Stimulated activated CD8-positive, alpha-beta memory T cell treated with anti-CD3 and anti-CD28 coated beads, Interleukin-7, amount 100 ng/mL, for 1 hour (primary cell): ENCODE measurements at regions not wholly inside any gene's neighbourhood (a gene's known extent, or its start where the extent isn't known, plus 50 kb on each side); places are given as distances from the start of the nearest gene placed in this dataset.

Experiments used
- DNase-seq, 2 donors: peaks; one replicate each; pipeline ENCODE4 v3.0.0-alpha.2; 2020; ENCODE audit warnings: low read depth in 2 of 2

- no peak for DNase-seq
Observed at GRCh38 chr3:127375151-127375930, 87.5 kb upstream of the PRR20G start.

GRCh38 chr3:127374086-127375010 lies 86.5 kb upstream of the PRR20G start:
- no peak for DNase-seq

GRCh38 chr3:127373441-127374085 lies 85.7 kb upstream of the PRR20G start:
- no peak for DNase-seq

GRCh38 chr3:127371846-127372245 lies 84.0 kb upstream of the PRR20G start:
- DNase-seq: no peak

GRCh38 chr3:127371334-127371733 lies 83.5 kb upstream of the PRR20G start:
- no peak for DNase-seq

- no peak for DNase-seq
Observed at GRCh38 chr3:127370906-127371305, 83.1 kb upstream of the PRR20G start.

GRCh38 chr3:127369356-127369935 lies 81.6 kb upstream of the PRR20G start:
- DNase-seq: no peak

- DNase-seq: no peak
Observed at GRCh38 chr3:127368186-127369032, 80.6 kb upstream of the PRR20G start.

- DNase-seq: no peak
Observed at GRCh38 chr3:127367593-127367992, 79.7 kb upstream of the PRR20G start.

- DNase-seq: no peak
Observed at GRCh38 chr3:127366383-127366782, 78.5 kb upstream of the PRR20G start.

- DNase-seq: no peak
Observed at GRCh38 chr3:127365163-127365798, 77.4 kb upstream of the PRR20G start.

GRCh38 chr3:127363891-127364290 lies 76.0 kb upstream of the PRR20G start:
- no peak for DNase-seq

GRCh38 chr3:127363171-127363570 lies 75.3 kb upstream of the PRR20G start:
- DNase-seq: no peak

- no peak for DNase-seq
Observed at GRCh38 chr3:127360647-127361046, 72.8 kb upstream of the PRR20G start.

- no peak for DNase-seq
Observed at GRCh38 chr3:127358641-127359040, 70.8 kb upstream of the PRR20G start.

- DNase-seq: no peak
Observed at GRCh38 chr3:127356381-127356780, 68.5 kb upstream of the PRR20G start.

GRCh38 chr3:127354761-127355160 lies 66.9 kb upstream of the PRR20G start:
- no peak for DNase-seq

GRCh38 chr3:127352612-127353011 lies 64.8 kb upstream of the PRR20G start:
- no peak for DNase-seq

GRCh38 chr3:127351775-127352350 lies 64.0 kb upstream of the PRR20G start:
- no peak for DNase-seq

GRCh38 chr3:127351321-127351720 lies 63.5 kb upstream of the PRR20G start:
- no peak for DNase-seq
